Tibial nerve (tissue), 4 donors: ENCODE measurements at regions not wholly inside any gene's neighbourhood (a gene's known extent, or its start where the extent isn't known, plus 50 kb on each side); places are given as distances from the start of the nearest gene placed in this dataset.

ENCODE experiments used
- EP300 ChIP-seq, 2 donors: sonication (generic); formaldehyde crosslinking; IDR thresholded peaks; one replicate each; pipeline ENCODE4 v1.6.1; 2017; ENCODE audit warnings: antibody characterized with exemption in 2 of 2, mild to moderate bottlenecking in 1 of 2
- POLR2A ChIP-seq, 2 donors: fragments of 450-650 bp; IDR thresholded peaks; one replicate each; pipeline ENCODE4 v1.6.1; 2017; ENCODE audit warnings: antibody characterized with exemption in 2 of 2, mild to moderate bottlenecking in 2 of 2, moderate library complexity in 2 of 2
- TF ChIP-seq, protein P1 (sequence below), 5 experiments: fragments of 200-600 bp in 3 of 5; fragments of 450-650 bp in 2 of 5; sonication (generic) in 3 of 5; IDR thresholded peaks; one replicate each; pipeline ENCODE4 v1.5.1; 2016 to 2019; ENCODE audit warnings: antibody characterized with exemption in 5 of 5, mild to moderate bottlenecking in 3 of 5, moderate library complexity in 2 of 5

DNA sequence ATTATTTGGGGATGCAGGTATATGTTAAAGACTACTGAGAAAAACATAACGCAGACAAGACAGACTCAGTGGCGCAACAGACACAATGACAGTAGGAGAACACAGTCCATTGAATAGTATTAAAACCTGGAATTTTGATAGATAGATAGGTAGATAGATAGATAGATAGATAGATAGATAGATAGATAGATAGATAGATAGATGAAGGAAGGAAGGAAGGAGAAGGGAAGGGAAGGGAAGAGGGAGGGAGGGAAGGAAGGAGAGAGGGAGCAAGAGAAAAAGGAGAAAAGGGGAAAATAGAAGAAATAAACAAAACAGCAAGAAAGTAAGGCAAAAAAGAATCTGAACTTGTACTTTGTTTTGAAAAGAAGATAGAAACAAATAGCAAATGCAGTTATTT, 404.5 kb downstream of the FOXO1 start:
- TF ChIP-seq, protein P1, sequence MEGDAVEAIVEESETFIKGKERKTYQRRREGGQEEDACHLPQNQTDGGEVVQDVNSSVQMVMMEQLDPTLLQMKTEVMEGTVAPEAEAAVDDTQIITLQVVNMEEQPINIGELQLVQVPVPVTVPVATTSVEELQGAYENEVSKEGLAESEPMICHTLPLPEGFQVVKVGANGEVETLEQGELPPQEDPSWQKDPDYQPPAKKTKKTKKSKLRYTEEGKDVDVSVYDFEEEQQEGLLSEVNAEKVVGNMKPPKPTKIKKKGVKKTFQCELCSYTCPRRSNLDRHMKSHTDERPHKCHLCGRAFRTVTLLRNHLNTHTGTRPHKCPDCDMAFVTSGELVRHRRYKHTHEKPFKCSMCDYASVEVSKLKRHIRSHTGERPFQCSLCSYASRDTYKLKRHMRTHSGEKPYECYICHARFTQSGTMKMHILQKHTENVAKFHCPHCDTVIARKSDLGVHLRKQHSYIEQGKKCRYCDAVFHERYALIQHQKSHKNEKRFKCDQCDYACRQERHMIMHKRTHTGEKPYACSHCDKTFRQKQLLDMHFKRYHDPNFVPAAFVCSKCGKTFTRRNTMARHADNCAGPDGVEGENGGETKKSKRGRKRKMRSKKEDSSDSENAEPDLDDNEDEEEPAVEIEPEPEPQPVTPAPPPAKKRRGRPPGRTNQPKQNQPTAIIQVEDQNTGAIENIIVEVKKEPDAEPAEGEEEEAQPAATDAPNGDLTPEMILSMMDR (IDR thresholded peaks at IDR 0.05) = no peak
- TF ChIP-seq POLR2A (IDR thresholded peaks at IDR 0.05) (no peak), EP300 (IDR thresholded peaks at IDR 0.05) (no peak)
